ENCODE measurements at regions not wholly inside any gene's neighbourhood (a gene's known extent, or its start where the extent isn't known, plus 50 kb on each side); places are given as distances from the start of the nearest gene placed in this dataset.
"Not testable (repeated sequence)": the region's sequence is repeated elsewhere in the genome, so short reads cannot be mapped to it uniquely, and the experiment has no call there.

GRCh38 chr7:119943942-119944600, 328.9 kb upstream of the KCND2 start:
- no peak for DNase-seq (ENCODE audit: low spot score)

GRCh38 chr7:119944601-119944972, 328.4 kb upstream of the KCND2 start:
- DNase-seq (ENCODE audit: low spot score) = no peak

GRCh38 chr7:119945822-119946221, 327.2 kb upstream of the KCND2 start:
- no peak for DNase-seq (ENCODE audit: low spot score)

- DNase-seq (ENCODE audit: low spot score) = no peak
These were observed 323.9 kb upstream of the KCND2 start for GRCh38 chr7:119949053-119949452.

- DNase-seq (ENCODE audit: low spot score) = not testable (repeated sequence)
These were observed 322.5 kb upstream of the KCND2 start for GRCh38 chr7:119950390-119951041.

GRCh38 chr7:119951614-119952013, 321.4 kb upstream of the KCND2 start:
- DNase-seq (ENCODE audit: low spot score) = not testable (repeated sequence)

GRCh38 chr7:119957335-119957734, 315.6 kb upstream of the KCND2 start:
- DNase-seq (ENCODE audit: low spot score) = no peak

GRCh38 chr7:119959811-119960210, 313.2 kb upstream of the KCND2 start:
- no peak for DNase-seq (ENCODE audit: low spot score)

- DNase-seq (ENCODE audit: low spot score) = no peak
These were observed 309.3 kb upstream of the KCND2 start for GRCh38 chr7:119963654-119964053.

- no peak for DNase-seq (ENCODE audit: low spot score)
These were observed 308.9 kb upstream of the KCND2 start for GRCh38 chr7:119964065-119964464.

GRCh38 chr7:119964788-119965542, 308.0 kb upstream of the KCND2 start:
- DNase-seq (ENCODE audit: low spot score) = no peak

- DNase-seq (ENCODE audit: low spot score) = no peak
These were observed 305.8 kb upstream of the KCND2 start for GRCh38 chr7:119967221-119967620.

GRCh38 chr7:119968411-119968810, 304.6 kb upstream of the KCND2 start:
- DNase-seq (ENCODE audit: low spot score) = not testable (repeated sequence)

GRCh38 chr7:119969054-119969453, 303.9 kb upstream of the KCND2 start:
- no peak for DNase-seq (ENCODE audit: low spot score)

GRCh38 chr7:119969763-119970162, 303.2 kb upstream of the KCND2 start:
- DNase-seq (ENCODE audit: low spot score) = no peak

GRCh38 chr7:119974972-119975371, 298.0 kb upstream of the KCND2 start:
- no peak for DNase-seq (ENCODE audit: low spot score)

- DNase-seq (ENCODE audit: low spot score) = no peak
These were observed 290.1 kb upstream of the KCND2 start for GRCh38 chr7:119982884-119983283.

- DNase-seq (ENCODE audit: low spot score) = no peak
These were observed 289.5 kb upstream of the KCND2 start for GRCh38 chr7:119983468-119983867.

GRCh38 chr7:119984247-119984646, 288.7 kb upstream of the KCND2 start:
- DNase-seq (ENCODE audit: low spot score) = no peak

GRCh38 chr7:119988401-119988800, 284.6 kb upstream of the KCND2 start:
- DNase-seq (ENCODE audit: low spot score) = no peak

- no peak for DNase-seq (ENCODE audit: low spot score)
These were observed 278.0 kb upstream of the KCND2 start for GRCh38 chr7:119994928-119995327.

GRCh38 chr7:119996634-119997033, 276.3 kb upstream of the KCND2 start:
- DNase-seq (ENCODE audit: low spot score) = no peak

Measured in ureter (tissue), 1 donor.